Activated CD8-positive, alpha-beta memory T cell treated with anti-CD3 and anti-CD28 coated beads, Interleukin-2, amount 50 U/mL, for 24 hours (primary cell): ENCODE measurements at regions not wholly inside any gene's neighbourhood (a gene's known extent, or its start where the extent isn't known, plus 50 kb on each side); places are given as distances from the start of the nearest gene placed in this dataset.

Experiments
- DNase-seq: peaks from one replicate; pipeline ENCODE4 v3.0.0-alpha.2; 2020; ENCODE audit errors: extremely low read depth

DNA sequence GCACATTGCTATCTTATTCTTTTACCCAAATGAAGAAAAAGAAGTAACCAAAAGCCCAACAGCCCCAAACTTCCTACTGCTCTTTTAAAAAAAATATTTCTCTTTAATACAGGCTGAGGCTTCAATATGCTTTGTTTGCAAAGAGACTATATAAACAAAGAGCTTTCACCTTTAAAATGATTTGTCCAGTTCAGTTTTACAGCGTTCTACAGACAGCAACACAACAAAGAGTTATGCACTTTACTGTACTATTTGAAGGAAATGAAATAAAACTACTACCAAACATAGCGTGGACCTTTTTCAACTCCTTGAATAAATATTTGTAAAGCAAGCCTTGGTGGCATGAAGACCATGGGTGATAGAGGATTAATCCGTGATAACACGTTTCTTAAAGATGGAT is 151.2 kb downstream of the FGF9 start:
- DNase-seq = no peak

DNA sequence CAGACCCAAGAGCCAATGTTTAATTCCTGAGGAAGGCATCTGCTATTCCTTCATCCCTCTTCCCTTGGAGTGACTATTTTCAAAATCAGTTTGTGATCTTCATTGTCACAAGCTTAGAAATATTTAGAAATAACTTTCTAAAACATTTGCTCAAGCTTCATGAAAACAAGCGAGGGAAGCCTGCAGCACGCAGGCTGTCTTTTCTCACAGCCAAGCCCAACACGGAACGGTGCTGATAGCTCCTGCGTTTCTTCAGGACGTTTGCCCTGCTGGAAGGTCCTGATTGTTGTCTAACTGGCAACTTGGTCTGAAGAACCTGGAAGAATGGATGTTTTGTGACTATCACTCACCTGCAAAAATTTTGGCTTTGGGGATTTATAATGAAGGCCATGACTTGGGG is 152.5 kb downstream of the FGF9 start:
- DNase-seq = no peak

DNA sequence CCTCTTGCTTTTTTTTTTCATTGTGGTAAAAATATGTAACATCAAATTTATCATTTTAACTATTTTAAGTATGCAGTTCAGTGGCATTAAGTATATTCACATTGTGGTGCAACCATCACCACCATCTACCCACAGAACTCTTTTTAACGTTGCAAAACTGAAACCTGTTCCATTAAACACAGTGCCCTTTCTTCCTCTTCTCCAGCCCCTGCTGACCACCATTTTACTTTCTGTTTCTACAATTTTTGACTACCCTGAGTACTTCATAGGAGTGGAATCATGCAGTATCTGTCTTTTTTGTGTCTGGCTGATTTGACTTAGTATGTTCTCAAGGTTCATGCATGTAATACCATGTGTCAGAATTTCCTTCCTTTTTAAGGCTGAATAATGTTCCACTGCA is 153.1 kb downstream of the FGF9 start:
- no peak for DNase-seq

DNA sequence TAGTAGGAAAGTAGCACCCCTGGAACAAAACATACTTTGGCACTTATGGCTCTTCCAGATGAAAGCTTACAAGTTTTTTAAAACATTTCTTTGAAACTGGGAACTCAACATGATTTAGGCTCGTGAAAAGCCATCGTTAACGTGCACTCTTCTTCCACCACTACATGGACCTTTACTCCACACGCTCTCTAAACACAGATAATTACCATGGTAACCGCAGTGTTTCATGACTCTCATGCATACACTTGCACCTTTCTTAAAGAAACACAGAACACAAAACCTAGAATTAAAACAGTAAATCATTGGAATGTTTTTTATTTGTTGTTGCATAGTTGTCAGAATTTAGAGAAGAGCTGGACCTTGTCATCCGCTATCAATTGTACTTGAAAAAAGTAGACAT is 154.3 kb downstream of the FGF9 start:
- DNase-seq = no peak

DNA sequence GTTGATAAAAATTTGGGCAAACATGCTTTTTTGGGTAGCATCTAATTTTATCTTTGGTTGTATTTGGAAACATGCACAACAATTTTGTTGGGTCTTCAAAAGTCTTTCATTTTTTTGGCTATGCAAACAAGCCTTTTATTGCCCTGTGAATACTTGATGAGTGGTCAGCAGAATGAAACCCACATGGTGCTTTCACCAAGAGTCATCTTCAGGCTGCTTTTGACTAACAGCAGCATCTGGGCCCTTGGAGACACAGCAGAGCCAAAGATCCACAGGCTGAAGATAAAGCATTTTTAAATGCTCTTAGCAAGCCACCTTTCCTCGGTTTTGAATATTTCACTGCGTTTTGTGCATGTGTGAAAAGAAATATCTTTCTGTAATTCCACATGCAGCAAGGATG is 154.9 kb downstream of the FGF9 start:
- DNase-seq = no peak

DNA sequence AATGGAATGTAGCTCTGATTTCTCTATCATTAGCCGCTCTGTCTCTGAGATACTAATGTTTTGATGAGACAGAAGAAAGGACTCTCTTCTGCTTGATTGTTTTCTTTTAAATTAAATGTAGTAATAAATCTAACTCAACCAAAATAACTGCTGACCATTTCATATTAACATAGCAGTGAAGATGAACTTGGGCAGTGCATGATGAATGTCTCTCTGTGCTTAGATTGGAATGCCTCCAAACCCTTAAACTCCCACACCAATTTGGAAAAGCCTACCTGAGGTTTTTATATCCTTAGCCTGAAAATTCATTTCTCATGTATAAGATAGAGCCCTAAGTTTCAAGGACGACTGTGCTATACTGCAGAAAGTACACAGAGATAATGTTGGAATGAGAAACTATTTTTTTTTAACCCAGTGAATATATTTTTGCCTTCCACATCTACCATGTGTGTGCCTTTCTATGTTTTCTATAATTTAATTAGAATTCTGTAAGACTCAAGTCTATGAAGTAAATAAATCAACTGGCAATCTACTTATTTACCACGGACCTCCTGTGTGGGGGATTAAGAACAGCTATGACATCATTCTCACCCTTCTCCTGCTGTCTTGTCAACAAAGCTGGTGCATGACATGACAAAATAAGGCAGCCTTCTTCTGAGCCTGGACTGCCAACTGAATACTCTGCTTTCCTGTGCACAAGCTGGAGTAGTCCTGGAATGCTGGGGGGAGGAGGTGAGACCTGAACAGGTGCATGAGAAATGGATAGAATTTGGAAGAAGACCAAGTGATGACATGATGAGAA is 155.5 kb downstream of the FGF9 start:
- no peak for DNase-seq

DNA sequence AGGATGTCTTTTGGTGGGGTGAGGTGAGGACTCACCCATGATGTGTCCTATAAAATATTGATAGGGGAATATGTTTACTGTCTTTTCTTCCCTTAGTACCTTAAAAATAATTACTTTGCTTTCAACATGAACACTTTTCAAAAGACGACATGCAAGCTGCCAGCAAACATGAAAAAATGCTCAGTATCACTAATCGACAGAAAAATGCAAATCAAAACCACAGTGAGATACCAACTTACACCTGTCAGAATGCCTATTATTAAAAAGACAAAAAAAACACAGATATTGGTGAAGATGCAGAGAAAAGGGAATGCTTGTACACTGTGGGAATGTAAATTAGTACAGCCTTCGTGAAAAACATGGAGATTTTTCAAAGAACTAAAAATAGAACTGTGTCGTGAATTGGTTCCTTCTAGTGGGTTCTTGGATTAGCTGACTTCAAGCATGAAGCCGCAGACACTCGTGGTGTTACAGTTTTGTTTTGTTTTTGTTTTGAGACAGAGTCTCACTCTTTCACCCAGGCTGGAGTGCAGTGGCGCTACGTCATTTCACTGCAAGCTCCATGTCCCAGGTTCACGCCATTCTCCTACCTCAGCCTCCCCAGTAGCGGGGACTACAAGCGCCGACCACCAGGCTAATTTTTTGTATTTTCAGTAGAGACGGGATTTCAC is 160.9 kb downstream of the FGF9 start:
- DNase-seq = no peak

DNA sequence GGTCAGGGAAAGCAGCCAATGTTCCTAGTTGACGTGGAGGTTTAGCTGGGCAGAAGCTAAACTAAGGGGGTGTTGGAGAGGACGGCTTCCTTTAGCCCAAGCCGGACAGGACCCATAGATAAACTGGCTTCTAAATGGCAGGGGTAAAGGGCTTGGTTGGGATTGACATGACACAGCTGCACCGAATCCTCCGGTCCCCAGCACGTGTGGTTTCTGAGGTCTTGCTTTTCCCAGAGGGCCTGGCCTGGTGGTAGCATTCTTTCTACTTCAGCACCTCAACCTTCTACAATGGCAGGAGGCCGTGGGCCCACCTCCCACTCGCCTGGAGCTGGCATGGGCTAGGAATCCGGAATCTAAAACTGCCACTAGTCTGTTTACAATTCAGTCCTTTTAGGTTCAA is 163.0 kb downstream of the FGF9 start:
- no peak for DNase-seq

DNA sequence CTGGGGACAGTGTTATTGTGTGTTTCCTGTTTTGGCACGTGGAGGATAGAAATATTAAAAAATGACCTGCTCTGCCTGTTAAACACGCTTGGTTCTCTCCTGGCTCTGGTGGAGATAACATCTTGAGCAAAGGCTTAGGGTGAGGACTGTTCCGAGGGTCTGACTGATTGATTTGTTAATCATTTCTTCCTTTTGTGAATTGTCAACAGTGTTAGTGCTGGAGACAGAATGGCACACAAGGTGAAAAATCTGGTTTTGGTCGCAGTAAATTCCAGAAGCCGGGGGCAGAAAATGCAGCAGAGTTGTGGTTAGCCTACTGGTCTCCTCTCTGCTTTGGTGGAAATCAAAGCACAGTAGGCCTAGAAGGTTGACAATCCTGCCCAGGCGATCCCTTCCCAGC is 163.6 kb downstream of the FGF9 start:
- no peak for DNase-seq

DNA sequence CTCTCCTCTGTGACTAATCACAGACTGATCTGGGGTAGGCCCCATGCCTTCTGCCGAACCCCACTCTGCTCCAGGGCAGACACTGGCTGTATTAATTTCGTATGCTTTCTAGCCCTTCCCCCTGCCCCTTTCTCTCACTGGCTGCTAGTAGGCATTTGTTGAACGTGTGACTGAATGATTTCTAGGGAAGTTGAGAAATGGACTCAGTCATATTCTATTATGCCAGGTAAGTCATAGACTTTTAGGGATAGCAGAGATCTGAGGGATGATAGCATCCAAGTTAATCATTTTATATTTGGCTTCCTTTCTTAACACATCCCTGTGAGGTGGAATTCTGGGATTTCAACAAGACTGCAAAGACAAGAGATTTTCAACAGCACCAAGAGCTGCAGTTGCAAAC is 166.4 kb downstream of the FGF9 start:
- DNase-seq = no peak

DNA sequence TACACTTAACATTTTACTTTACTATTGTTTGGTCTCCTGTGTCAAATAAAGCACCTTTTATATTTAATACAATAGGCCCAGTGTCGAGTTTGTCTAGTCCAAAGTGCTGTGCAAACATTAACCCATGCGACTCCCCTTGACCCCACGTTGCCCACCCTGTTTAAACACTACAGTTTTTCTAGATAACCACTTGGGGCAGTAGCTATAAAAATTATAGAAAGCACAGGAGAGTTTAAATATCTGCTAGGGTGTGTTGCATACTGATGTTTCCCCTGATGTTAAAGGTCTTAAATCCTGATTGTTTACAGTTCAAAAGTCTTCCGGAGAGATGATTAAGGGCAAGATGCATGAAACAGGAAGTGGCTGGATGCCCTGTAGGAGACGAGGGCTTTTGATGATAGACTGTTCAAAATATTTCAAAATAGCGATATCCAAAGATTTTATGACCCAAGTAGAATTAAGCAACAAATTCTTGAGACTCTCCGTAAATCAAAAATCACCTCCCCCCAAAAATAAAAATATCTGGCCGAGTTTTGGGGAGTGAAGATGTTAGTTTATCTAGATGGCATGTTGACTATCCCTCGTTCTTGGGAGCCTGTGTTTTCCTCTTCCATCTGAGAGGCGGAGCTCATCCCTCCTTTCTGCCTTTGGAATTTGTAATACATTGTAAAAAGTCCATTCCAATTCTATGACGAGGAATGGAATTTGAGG is 167.1 kb downstream of the FGF9 start:
- no peak for DNase-seq

DNA sequence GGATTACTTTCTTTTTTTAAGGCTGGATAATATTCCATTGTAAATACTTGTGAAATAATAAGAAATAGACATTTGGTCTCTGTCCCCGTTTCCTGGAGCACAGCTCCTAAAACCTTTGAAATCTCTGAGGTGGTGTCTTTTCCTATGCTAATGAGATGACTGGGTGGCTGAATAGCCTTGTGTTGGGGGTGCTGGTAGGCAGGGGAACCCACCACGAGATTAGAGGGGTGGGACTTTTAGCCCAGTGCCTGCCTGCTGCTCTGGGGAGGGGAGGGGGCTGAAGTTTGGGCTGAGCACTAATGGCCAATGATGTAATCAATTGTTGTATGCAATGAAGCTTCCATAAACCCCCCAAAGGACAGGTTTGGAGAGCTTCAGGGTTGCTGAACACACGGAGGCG is 175.7 kb downstream of the FGF9 start:
- no peak for DNase-seq

DNA sequence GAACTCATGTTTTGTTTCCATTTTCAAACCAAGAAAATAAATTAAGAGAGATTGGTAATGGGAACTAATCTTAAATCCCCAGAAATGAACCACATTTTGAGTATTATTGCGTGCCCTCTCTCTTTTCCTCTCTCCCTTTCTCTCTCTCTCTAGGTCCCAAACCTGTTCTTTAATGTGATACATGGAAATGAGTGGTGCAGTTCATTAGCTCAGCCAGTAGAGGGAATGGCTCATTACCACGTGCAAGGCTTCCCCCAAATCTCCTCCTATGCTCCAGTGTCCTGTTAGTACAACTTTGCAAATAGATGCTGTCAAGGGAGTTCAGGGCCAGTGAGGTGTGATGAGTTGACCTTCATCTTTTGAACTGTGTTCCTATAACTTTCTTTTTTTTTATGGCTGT is 178.4 kb downstream of the FGF9 start:
- no peak for DNase-seq

DNA sequence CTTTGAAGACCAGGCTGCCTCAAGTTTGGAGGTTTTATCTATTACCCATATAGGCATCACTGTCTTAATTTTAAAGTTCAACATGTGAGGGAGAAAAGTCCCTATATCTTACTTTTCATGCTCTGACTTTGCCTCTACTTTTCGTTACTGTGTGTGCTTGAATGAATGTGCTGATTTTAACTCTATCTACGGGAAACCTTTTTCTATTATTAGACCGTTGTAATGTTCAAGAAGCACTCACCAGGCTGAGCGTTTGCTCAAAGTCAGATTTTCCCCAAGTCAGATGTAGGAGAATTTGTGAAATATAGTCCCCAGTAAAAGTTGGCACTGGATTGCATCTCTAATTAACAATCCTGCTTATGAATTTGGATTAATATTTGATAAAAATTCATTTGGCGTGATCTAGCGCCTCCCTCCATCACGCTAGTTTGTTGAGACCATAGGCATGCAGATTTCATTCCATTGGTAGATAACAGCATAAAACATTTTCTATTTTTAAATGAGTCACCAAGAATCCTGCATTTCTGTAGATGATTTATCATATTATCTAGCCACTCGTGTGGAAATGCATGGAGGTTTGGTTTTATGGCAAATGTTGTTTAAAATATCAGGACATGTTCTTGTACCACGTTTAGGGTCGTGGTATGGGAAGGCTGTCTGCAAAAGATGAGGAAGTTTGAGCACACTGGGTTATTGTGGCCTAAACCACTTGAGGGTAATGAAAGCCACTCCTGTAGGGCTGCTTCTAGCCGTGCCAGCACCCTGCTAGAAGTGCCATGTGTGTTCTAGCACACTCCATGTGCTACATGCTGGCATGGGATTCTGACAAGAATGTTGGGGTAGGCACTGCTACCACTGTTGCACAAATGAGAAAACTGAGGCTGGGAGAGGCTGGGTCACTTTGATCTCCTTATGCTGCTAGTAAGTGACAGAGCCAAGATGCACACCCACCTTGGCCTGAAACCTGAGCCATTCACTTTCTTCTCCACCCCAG is 179.4 kb downstream of the FGF9 start:
- no peak for DNase-seq

DNA sequence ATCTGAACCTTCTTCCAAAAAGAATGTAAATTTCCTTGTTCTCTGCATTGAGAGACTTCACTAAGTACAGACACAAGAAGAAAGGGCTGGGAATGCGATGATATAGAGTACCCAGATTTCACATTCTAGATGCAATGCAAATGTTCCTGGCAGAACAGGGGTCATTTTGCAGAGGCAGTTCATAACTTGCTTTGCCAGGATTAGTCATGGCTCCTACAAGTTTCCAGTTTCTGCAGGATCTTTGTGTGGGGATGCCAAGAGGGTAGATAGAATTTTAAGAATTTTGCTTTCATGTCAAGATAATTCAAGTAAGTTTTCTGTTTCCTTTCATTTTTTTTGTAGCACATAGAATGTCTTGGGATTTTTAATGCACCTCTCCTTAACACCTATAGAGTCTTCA is 181.2 kb downstream of the FGF9 start:
- no peak for DNase-seq

DNA sequence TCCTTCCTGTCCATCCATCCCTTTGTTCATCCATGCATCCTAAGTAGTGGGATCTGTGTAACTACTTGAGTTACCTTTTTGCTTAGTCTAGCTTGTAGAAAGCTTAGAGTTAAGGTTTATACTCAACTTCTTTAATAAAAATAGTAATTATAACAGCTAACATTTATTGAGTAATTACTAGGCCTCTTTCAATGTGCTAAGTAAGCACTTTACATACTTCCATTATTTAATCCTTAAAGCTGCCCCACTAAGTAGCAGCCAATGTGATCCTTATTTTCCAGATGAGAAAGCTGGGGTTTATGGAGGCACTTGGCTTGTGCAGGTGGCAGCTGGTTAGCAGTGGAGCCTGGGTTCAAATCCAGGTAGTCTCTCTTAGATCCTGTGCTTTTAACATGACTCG is 182.9 kb downstream of the FGF9 start:
- no peak for DNase-seq

DNA sequence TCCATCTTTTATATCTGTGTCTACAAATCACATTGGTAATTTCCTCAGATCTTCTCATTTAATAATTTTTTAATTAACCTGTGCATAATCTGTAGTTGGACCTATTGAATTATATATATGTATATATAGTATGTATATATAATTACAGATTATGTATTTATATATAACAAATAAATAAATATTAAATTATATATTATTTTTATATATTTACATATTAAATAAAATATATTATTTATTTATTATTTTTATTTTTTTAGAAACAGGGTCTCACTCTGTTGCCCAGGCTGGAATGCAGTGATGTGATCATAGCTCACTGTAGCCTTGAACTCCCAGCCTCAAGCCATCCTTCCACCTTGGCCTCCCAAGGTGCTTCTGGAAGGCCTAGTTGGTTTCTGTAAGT is 197.9 kb downstream of the FGF9 start:
- no peak for DNase-seq

DNA sequence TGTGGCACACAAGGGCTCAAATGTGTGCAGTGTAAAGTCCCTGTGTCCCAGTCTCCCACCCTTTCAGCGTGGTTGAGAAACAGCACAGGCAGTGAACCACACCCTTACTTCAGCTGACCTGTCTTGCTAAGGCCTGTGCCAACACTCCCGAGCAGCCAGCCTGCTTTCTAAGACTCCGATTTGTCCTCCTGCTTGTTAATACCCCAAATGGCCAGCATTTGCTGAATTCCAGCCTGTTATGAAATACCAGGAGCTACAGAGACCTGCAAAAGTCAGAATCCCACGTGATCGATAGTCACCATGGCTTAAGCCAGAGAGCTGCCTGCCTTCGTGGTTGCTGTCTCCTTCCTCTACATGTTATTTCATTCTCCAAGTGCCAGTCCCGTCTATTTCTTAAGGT is 200.5 kb downstream of the FGF9 start:
- no peak for DNase-seq

DNA sequence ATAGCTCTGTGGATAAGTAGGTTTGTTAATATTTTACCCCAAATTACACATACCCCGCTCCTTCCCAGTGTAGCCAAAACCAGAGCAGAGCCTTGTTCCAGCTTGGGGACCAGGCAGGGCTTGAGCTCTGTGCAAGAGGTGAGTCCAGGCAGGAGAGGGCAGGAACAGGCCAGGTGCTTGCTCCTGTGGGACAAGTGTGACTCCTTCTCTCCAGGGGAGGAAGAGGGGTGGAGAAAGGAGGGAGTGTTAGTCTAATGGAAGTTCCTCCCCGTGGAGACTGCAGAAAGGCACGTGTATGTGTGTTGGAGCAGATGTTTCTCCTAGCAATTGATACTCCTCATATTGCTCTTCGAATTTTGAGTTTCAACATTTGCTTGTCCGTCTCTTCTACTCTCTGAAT is 201.0 kb downstream of the FGF9 start:
- no peak for DNase-seq

DNA sequence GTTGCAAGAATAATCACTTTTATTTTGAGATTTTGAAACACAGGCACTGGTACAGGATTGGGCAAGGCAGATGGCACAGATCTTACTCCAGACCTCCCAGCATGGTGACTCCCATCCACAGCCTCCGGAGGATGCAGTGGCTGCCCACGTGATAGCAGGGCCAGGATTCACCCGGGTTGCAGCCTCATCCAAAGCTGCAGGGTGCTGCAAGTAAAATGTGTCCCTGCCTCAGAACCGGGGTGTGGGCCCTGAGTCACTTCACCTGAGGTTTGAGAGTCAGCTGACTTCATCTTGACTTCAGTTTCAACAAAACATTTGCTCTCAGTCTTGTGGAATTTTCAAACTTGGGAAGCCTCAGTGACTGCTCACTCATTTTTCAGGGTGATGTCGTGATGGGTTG is 201.9 kb downstream of the FGF9 start:
- DNase-seq = no peak

DNA sequence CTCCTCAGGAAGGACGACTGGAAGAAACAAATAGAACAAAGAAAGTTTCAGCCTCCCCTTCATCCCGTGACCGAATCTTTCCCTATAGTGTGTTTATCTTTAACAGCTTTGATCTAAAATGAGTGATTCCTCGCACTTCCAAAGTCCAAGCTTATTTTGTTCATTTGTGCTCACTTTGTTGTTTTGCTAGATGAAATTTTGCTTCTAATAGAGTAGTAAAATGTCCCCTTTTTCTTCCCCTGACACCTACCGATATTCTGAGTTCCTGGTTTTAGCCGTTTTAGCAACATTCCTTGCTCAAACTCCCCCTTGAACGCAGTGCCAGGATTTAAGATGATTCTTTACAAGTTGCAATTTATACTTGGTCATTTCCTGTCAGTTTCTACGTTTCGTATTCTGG is 204.2 kb downstream of the FGF9 start:
- no peak for DNase-seq
